AG09309 (cell line): ENCODE measurements at regions not wholly inside any gene's neighbourhood (a gene's known extent, or its start where the extent isn't known, plus 50 kb on each side); places are given as distances from the start of the nearest gene placed in this dataset.
"Not testable (repeated sequence)": the region's sequence is repeated elsewhere in the genome, so short reads cannot be mapped to it uniquely, and the experiment has no call there.

Experiments
- DNase-seq: peaks from one replicate; pipeline ENCODE4 v3.0.0-alpha.2; 2010; ENCODE audit warnings: low read depth
- H3K4me3 ChIP-seq: 2 replicates; pipeline ENCODE4 v1.5.1; 2011; ENCODE audit warnings: mild to moderate bottlenecking, low read depth, low read length, moderate library complexity; ENCODE audit not compliant: control insufficient read depth
- CTCF ChIP-seq: IDR thresholded peaks from 2 replicates; pipeline ENCODE4 v1.5.1; 2011; ENCODE audit warnings: mild to moderate bottlenecking, low read depth, low read length, inconsistent platforms; ENCODE audit not compliant: insufficient read depth, control insufficient read depth; ENCODE audit errors: missing control alignments

DNA sequence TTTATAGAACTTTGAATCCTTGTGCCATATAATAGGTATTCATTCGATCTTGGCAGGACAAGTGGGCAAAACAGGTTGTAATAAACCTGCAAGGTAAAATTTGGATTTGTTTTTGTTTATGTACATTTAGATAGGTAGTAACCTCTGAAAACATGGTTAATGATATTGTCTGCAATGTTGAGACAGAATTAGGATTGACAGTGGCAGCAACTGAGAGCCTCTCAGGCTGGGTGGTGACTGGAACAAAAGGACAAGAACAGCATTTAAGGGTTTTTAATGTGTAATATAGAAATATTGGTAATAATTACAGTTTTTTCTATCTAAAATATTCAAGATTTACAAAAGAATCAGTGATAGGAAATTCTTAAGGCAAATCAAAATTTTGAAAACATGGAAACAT lies 382.0 kb downstream of the TFAP2B start:
- no peak for DNase-seq
- no peak overlapping the region for H3K4me3 ChIP-seq
- TF ChIP-seq CTCF: no peak

- DNase-seq, H3K4me3 ChIP-seq: not testable (repeated sequence)
Measured at GRCh38 chr6:51202653-51203052, 384.0 kb downstream of the TFAP2B start.

DNA sequence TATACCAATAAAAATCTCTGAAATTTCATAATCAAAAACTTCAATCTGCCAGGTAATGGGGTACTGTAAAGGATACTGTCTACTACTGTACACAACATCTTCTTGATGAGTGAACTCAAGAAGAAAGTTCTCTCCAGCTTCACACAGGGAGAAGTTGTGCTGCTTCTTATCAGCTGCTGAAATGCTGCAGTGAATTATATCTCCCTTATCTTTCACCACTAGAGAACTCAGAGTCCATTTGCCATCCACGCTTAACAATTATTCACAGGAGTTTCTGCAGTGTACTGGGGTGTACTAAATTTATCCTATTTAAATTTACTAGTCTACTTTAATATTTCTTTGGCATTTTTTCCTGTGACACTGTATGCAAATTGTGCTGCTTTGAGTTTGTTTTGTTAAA lies 384.8 kb downstream of the TFAP2B start:
- no peak overlapping the region for H3K4me3 ChIP-seq
- DNase-seq: no peak
- TF ChIP-seq CTCF: no peak

GRCh38 chr6:51206686-51207085 lies 388.0 kb downstream of the TFAP2B start:
- DNase-seq, H3K4me3 ChIP-seq: not testable (repeated sequence)

GRCh38 chr6:51209651-51210050 lies 391.0 kb downstream of the TFAP2B start:
- TF ChIP-seq CTCF: no peak
- no peak for DNase-seq

DNA sequence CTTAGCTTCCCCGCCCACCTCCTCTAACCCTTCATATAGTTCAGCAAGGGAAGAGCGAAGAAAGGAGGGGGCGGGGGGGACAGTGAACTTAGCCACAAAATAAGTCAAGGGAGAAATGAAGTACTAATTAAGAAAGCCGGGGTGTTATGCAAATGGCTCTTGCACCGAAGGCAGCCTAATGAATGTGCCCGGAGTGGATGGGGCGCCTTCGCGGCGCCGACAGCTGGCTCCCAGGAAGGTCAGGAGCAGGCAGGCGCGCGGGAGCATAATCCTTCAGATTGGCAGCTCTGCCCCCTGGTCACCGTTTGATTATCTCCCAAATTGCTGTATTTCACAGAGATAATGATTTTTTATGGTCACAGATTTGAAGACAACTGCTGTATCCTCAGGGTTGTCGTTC lies 395.1 kb downstream of the TFAP2B start:
- no peak overlapping the region for H3K4me3 ChIP-seq
- TF ChIP-seq CTCF: no peak
- DNase-seq: no peak

More at GRCh38 chr6:51209651-51210050, 391.0 kb downstream of the TFAP2B start:
- H3K4me3 ChIP-seq: no peak overlapping the region

DNA sequence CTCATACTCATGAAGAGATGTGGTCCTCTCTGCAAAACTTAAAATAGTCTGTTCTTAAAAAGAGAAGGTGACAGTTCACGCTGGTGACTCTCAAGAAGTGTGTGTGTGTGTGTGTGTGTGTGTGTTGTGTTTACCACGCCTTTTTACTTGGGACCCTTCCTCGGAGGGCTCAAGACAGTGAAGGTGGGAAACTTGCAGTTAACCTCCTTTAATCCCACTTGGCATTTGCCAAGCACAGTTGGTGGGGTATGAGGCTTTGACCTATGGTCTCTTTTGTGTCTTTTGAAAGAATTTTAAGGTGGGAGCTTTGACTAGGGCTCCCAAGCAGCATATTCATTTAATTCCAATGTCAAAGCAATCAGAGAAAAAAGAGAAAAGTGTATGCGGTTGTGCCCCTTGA lies 395.8 kb downstream of the TFAP2B start:
- no peak overlapping the region for H3K4me3 ChIP-seq
- TF ChIP-seq CTCF: no peak
- DNase-seq: no peak

DNA sequence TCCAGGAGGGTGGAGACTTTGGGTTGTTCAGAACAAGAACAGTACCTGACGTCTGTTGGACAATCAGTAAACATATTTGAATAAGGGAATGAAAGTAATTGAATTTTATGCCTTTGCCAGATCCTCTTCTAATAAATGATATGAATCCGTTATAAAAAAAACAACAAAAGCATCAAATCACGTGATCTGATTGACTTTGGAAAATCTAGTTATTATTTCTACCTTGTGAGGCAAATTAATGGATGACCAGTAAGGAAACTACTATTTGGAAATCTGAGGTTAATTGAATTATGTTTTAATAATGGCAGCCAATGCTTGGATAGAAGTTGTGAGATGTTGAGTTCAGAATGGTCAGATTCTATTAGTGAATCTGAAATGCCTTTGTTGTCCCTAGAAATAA lies 399.5 kb downstream of the TFAP2B start:
- H3K4me3 ChIP-seq: no peak overlapping the region
- TF ChIP-seq CTCF: no peak
- no peak for DNase-seq

GRCh38 chr6:51224580-51225240 lies 406.0 kb downstream of the TFAP2B start:
- not testable (repeated sequence) for DNase-seq, H3K4me3 ChIP-seq
